Suprapubic skin (tissue), 4 donors: ENCODE measurements at regions not wholly inside any gene's neighbourhood (a gene's known extent, or its start where the extent isn't known, plus 50 kb on each side); places are given as distances from the start of the nearest gene placed in this dataset.
"Not testable (repeated sequence)": the region's sequence is repeated elsewhere in the genome, so short reads cannot be mapped to it uniquely, and the experiment has no call there.

Experiments
- DNase-seq, 2 donors: peaks; one replicate each; pipeline ENCODE4 v3.0.0-alpha.2; 2019; ENCODE audit warnings: low spot score in 2 of 2
- H3K27ac ChIP-seq: fragments of 200-600 bp; sonication (generic); one replicate; pipeline ENCODE4 v1.5.1; 2019
- H3K27me3 ChIP-seq: fragments of 200-600 bp; sonication (generic); one replicate; pipeline ENCODE4 v1.5.1; 2019
- H3K36me3 ChIP-seq: fragments of 200-600 bp; sonication (generic); one replicate; pipeline ENCODE4 v1.5.1; 2019
- H3K4me1 ChIP-seq: fragments of 200-600 bp; sonication (generic); one replicate; pipeline ENCODE4 v1.5.1; 2019
- H3K4me3 ChIP-seq: fragments of 200-600 bp; sonication (generic); one replicate; pipeline ENCODE4 v1.5.1; 2019; ENCODE audit warnings: mild to moderate bottlenecking
- H3K9me3 ChIP-seq: fragments of 200-600 bp; sonication (generic); one replicate; pipeline ENCODE4 v1.5.1; 2019
- EP300 ChIP-seq: sonication (generic); formaldehyde crosslinking; IDR thresholded peaks from one replicate; pipeline ENCODE4 v1.6.1; 2017; ENCODE audit warnings: antibody characterized with exemption
- POLR2A ChIP-seq, 2 donors: fragments of 450-650 bp; IDR thresholded peaks; one replicate each; pipeline ENCODE4 v1.6.1; 2017; ENCODE audit warnings: antibody characterized with exemption in 2 of 2, mild to moderate bottlenecking in 2 of 2, moderate library complexity in 2 of 2
- POLR2AphosphoS5 ChIP-seq, 3 donors: sonication (generic); formaldehyde crosslinking; IDR thresholded peaks; one replicate each; pipeline ENCODE4 v1.6.1; 2017; ENCODE audit warnings: antibody characterized with exemption in 3 of 3
- WGBS: methylation state at CpG from one replicate; pipeline ENCODE4 v1.1.5; 2018; 5-methylcytosine and 5-hydroxymethylcytosine counted together
- TF ChIP-seq, protein P1 (sequence below), 2 donors: fragments of 200-600 bp in 1 of 2; fragments of 450-650 bp in 1 of 2; sonication (generic) in 1 of 2; IDR thresholded peaks; one replicate each; pipeline ENCODE4 v1.5.1; 2016 to 2019; ENCODE audit warnings: antibody characterized with exemption in 2 of 2, mild to moderate bottlenecking in 1 of 2, moderate library complexity in 1 of 2

DNA sequence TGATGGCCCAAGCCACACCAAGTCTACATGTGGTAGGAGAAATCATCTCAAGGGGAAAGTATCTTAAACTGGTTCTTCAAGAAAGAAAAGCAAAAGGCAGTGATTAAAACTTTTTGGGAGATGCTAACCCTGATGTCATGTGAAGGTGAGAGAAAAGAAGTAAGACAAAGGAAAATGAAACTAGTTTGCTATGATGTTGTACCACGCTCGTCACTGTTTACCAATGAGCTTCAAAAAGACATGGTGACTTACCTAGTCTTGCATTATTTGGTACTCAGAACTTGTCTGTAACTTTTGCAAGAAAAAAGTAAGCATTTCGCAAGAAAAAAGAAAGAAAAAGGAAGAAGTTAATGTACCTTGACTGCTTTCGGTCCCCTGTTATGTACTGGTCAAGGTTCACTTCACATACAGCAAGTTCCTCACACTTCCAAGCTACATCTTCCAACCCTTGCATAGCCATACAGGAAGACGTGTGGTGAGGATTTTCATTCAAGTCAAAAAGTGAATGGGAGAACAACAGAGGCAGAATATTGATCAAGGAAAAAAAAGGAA, 739.3 kb downstream of the NR2F1-AS1 start:
- no peak for DNase-seq
- no peaks in the 10 kb centered on the region for H3K9me3 ChIP-seq
- H3K4me3 ChIP-seq: no peak overlapping the region
- no peaks in the 10 kb centered on the region for H3K4me1 ChIP-seq
- H3K27ac ChIP-seq: no peak overlapping the region
- TF ChIP-seq EP300: no peak
- no peak for TF ChIP-seq POLR2A (IDR thresholded peaks at IDR 0.05)
- TF ChIP-seq, protein P1, sequence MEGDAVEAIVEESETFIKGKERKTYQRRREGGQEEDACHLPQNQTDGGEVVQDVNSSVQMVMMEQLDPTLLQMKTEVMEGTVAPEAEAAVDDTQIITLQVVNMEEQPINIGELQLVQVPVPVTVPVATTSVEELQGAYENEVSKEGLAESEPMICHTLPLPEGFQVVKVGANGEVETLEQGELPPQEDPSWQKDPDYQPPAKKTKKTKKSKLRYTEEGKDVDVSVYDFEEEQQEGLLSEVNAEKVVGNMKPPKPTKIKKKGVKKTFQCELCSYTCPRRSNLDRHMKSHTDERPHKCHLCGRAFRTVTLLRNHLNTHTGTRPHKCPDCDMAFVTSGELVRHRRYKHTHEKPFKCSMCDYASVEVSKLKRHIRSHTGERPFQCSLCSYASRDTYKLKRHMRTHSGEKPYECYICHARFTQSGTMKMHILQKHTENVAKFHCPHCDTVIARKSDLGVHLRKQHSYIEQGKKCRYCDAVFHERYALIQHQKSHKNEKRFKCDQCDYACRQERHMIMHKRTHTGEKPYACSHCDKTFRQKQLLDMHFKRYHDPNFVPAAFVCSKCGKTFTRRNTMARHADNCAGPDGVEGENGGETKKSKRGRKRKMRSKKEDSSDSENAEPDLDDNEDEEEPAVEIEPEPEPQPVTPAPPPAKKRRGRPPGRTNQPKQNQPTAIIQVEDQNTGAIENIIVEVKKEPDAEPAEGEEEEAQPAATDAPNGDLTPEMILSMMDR (IDR thresholded peaks at IDR 0.05): no peak
- no peak for TF ChIP-seq POLR2AphosphoS5 (IDR thresholded peaks at IDR 0.05)
- H3K27me3 ChIP-seq: no peaks in the 10 kb centered on the region
- no peaks in the 10 kb centered on the region for H3K36me3 ChIP-seq
- WGBS: 90% methylated on average over 5 of the region's 5 CpGs

DNA sequence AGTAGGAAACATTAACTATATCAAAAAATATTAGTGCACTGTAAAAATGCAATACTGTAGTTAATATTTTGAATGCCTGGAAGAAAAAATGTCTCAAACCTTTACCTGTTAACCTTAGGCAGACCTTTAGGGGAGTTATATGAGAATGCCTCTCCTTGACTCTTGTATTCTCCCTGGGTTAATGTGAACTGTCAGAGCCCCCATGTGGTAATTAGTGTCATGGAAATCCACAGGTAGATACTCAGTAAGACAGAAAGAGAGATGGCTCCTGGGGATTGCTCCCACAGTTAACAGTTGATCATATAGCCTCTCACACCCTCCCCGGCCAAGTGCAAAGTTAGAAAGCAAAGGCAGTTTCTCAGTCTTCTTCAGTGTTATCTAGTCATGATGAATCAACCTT, 742.8 kb downstream of the NR2F1-AS1 start:
- TF ChIP-seq, protein P1 (IDR thresholded peaks at IDR 0.05): no peak
- TF ChIP-seq EP300: no peak
- no peak for TF ChIP-seq POLR2A (IDR thresholded peaks at IDR 0.05)
- TF ChIP-seq POLR2AphosphoS5 (IDR thresholded peaks at IDR 0.05): no peak
- Histone ChIP-seq H3K4me1 (no peaks in the 10 kb centered on the region), H3K4me3 (no peak overlapping the region), H3K9me3 (no peaks in the 10 kb centered on the region), H3K36me3 (no peaks in the 10 kb centered on the region), H3K27me3 (no peaks in the 10 kb centered on the region), H3K27ac (no peak overlapping the region)
- DNase-seq: no peak
- 56% methylated on average over 1 of the region's 1 CpG for WGBS

DNA sequence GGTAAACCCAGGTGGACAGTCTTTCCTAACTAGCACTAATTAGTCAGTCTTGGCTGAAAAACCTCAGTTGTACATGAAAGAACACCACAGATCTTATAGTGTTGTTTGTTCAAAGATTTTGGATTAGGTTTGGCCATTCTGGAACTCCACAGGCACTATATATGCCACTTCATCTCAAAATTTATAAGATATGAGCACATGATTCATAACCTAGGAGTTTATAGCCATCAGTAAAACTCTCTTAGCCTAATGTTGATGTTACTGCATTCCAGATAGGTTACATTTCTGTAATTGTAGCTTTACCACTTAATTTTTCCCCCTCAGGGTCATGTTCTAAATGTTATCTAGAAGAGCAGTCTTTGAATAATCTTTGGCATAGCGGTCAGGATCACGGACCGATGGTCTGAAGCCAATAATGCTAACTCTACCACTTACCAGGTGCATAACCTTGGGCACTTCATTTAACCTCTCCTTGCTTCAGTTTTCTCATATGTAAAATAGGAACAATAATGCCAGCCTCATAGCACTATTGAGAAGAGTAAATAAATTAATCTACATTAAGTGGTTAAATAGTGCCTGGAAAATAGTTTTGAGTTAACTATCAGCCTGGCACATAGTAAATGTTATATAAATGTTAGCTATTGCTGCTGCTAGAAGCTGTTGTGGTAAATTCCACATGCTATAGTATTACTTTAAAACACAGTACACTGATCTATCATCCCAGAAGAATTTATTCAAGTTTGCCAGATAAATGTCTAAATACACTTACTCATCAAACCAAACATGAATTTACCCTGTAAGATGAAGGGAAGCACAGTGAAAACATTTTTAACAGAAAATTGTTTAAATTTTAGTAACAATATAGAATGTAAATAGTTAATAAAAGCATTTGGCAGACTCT, 743.9 kb downstream of the NR2F1-AS1 start:
- no peaks in the 10 kb centered on the region for H3K27me3 ChIP-seq
- H3K36me3 ChIP-seq: no peaks in the 10 kb centered on the region
- H3K27ac ChIP-seq: no peak overlapping the region
- 58% methylated on average over 3 of the region's 3 CpGs for WGBS
- DNase-seq: no peak
- no peak overlapping the region for H3K4me3 ChIP-seq
- no peak for TF ChIP-seq POLR2A (IDR thresholded peaks at IDR 0.05)
- TF ChIP-seq EP300: no peak
- TF ChIP-seq, protein P1 (IDR thresholded peaks at IDR 0.05): no peak
- TF ChIP-seq POLR2AphosphoS5 (IDR thresholded peaks at IDR 0.05): no peak
- H3K9me3 ChIP-seq: no peaks in the 10 kb centered on the region
- no peaks in the 10 kb centered on the region for H3K4me1 ChIP-seq

DNA sequence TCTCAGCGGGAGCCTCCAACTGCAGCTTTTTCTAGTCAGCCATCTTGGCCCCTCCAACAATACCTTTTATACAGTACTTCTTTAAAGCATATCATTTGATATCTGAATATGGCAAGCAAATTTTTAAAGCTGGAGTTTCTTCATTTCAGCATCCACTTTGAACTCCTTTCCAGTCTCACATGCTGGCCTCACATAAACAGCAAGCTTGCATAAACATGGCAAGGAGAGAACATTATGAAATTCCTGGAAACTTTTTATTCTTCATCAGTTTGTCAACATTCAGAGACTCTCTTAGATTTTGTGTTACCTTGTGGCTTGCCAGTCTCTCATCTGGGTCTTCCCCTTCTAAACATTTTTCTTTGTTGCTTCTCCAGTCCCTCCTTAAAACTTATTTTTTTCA, 745.3 kb downstream of the NR2F1-AS1 start:
- Histone ChIP-seq H3K4me1 (no peaks in the 10 kb centered on the region), H3K4me3 (no peak overlapping the region), H3K27ac (no peak overlapping the region), H3K27me3 (no peaks in the 10 kb centered on the region), H3K9me3 (no peaks in the 10 kb centered on the region), H3K36me3 (no peaks in the 10 kb centered on the region)
- no peak for TF ChIP-seq POLR2AphosphoS5 (IDR thresholded peaks at IDR 0.05)
- no peak for TF ChIP-seq EP300
- no peak for TF ChIP-seq POLR2A (IDR thresholded peaks at IDR 0.05)
- TF ChIP-seq, protein P1 (IDR thresholded peaks at IDR 0.05): no peak
- 0% methylated on average over 1 of the region's 1 CpG for WGBS
- no peak for DNase-seq

DNA sequence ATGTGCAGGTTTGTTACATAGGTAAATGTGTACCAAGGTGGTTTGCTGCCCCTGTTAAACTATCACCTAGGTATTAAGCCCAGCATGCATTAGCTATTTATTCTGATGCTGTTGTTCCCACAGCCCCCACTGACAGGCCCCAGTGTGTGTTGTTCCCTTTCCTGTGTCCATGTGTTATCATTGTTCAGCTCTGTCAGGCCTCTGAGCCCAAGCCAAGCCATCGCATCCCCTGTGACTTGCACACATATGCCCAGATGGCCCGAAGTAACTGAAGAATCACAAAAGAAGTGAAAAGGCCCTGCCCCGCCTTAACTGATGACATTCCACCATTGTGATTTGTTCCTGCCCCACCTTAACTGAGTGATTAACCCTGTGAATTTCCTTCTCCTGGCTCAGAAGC, 757.5 kb downstream of the NR2F1-AS1 start:
- H3K27ac ChIP-seq, H3K36me3 ChIP-seq, H3K4me3 ChIP-seq, DNase-seq, H3K9me3 ChIP-seq, H3K4me1 ChIP-seq, H3K27me3 ChIP-seq: not testable (repeated sequence)
- 86% methylated on average over 3 of the region's 3 CpGs for whole genome bisulfite sequencing
